CD4-positive, alpha-beta T cell (primary cell): ENCODE measurements at regions not wholly inside any gene's neighbourhood (a gene's known extent, or its start where the extent isn't known, plus 50 kb on each side); places are given as distances from the start of the nearest gene placed in this dataset.
"Not testable (repeated sequence)": the region's sequence is repeated elsewhere in the genome, so short reads cannot be mapped to it uniquely, and the experiment has no call there.

Source experiments
- ATAC-seq: fragments of 200-7000 bp; cut with Tn5 transposase; one replicate; pipeline ENCODE4 v1.10.0; 2022; ENCODE audit warnings: mild to moderate bottlenecking; ENCODE audit not compliant: poor library complexity
- CTCF ChIA-PET: fragments of 350-600 bp; sonication (Branson Sonifier 250); formaldehyde crosslinking; loops from one replicate; lab custom pipeline; 2021; ENCODE audit warnings: antibody characterized with exemption, inconsistent platforms; lab: Charles Lee
- POLR2A ChIA-PET: fragments of 350-600 bp; sonication (Branson Sonifier 250); formaldehyde crosslinking; loops from one replicate; lab custom pipeline; 2021; ENCODE audit warnings: antibody characterized with exemption, inconsistent platforms; lab: Charles Lee
- DNase-seq, 14 experiments: peaks; one replicate each; pipeline ENCODE4 v3.0.0-alpha.2; 2013 to 2020; ENCODE audit warnings: mixed read lengths in 2 of 14
- H3K27ac ChIP-seq, 2 donors: one replicate each; pipeline versions ENCODE4 v1.5.1 to v1.7.0; 2013; ENCODE audit warnings: low read length in 2 of 2, low read depth in 1 of 2, mild to moderate bottlenecking in 1 of 2
- H3K27me3 ChIP-seq, 2 experiments: 1 replicate in 1 of 2; 2 replicates in 1 of 2; pipeline versions ENCODE4 v1.6.1 to v1.7.0; 2013; ENCODE audit warnings: low read length in 2 of 2, control low read depth in 1 of 2, mild to moderate bottlenecking in 1 of 2, moderate library complexity in 1 of 2; ENCODE audit not compliant: insufficient read depth in 2 of 2, control insufficient read depth in 1 of 2
- H3K36me3 ChIP-seq: one replicate; pipeline ENCODE4 v1.6.1; 2013; ENCODE audit warnings: low read length, control low read depth; ENCODE audit not compliant: insufficient read depth
- H3K4me1 ChIP-seq: one replicate; pipeline ENCODE4 v1.6.1; 2013; ENCODE audit warnings: low read length, control low read depth; ENCODE audit not compliant: insufficient read depth
- H3K4me3 ChIP-seq: one replicate; pipeline ENCODE4 v1.5.1; 2013; ENCODE audit warnings: mild to moderate bottlenecking, low read length, moderate library complexity
- H3K9me3 ChIP-seq, 2 experiments: 1 replicate in 1 of 2; 2 replicates in 1 of 2; pipeline versions ENCODE4 v1.6.1 to v1.7.0; 2013; ENCODE audit warnings: low read length in 2 of 2, mild to moderate bottlenecking in 2 of 2, control low read depth in 1 of 2, moderate library complexity in 1 of 2; ENCODE audit not compliant: control insufficient read depth in 1 of 2, insufficient read depth in 1 of 2
- H3K27ac Mint-ChIP-seq: one replicate; pipeline ENCODE4 v1.8.0; 2020; ENCODE audit warnings: mixed read lengths
- H3K27me3 Mint-ChIP-seq: one replicate; pipeline ENCODE4 v1.8.0; 2021; ENCODE audit warnings: mixed read lengths
- H3K36me3 Mint-ChIP-seq: one replicate; pipeline ENCODE4 v1.8.0; 2021; ENCODE audit warnings: low read depth, mixed read lengths
- H3K4me1 Mint-ChIP-seq: one replicate; pipeline ENCODE4 v1.8.0; 2021; ENCODE audit warnings: low read depth, mixed read lengths
- H3K4me3 Mint-ChIP-seq: one replicate; pipeline ENCODE4 v1.8.0; 2020; ENCODE audit warnings: mild to moderate bottlenecking, mixed read lengths
- H3K9me3 Mint-ChIP-seq: one replicate; pipeline ENCODE4 v1.8.0; 2020; ENCODE audit warnings: mixed read lengths
- intact Hi-C, 2 experiments: fragments of 100-400 bp; cut with DNase I in 1 of 2; cut with micrococcal nuclease in 1 of 2; formaldehyde crosslinking; loops; one replicate each; pipeline versions ENCODE4 v1.15.1 to v1.9.0; 2023 to 2025; cut with DNase I, micrococcal nuclease
- TF ChIP-seq, protein P1 (sequence below): fragments of 200-600 bp; IDR thresholded peaks from one replicate; pipeline ENCODE4 v1.8.0; 2022; ENCODE audit warnings: antibody characterized with exemption, mild to moderate bottlenecking

GRCh38 chr7:93711926-93712325 is 137.4 kb upstream of the CALCR start:
- intact Hi-C loops, result no loop called here

DNA sequence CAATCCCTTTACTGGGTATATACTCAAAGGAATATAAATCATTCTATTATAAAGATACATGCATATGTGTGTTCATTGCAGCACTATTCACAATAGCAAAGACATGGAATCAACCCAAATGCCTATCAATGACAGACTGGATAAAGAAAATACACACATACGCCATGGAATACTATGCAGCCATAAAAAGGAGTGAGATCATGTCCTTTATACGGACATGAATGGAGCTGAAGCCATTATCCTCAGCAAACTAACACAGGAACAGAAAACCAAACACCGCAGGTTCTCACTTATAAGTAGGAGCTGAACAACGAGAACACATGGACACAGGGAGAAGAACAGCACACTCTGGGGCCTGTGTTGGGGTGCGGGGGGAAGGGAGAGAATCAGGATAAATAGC is 133.7 kb upstream of the CALCR start:
- H3K9me3 ChIP-seq, H3K4me3 Mint-ChIP-seq, CTCF ChIA-PET, H3K36me3 ChIP-seq, H3K4me1 ChIP-seq, H3K9me3 Mint-ChIP-seq, H3K36me3 Mint-ChIP-seq, H3K27ac Mint-ChIP-seq, H3K27me3 Mint-ChIP-seq, DNase-seq, POLR2A ChIA-PET, H3K4me3 ChIP-seq, H3K27me3 ChIP-seq, H3K4me1 Mint-ChIP-seq, H3K27ac ChIP-seq, intact Hi-C loops, ATAC-seq: not testable (repeated sequence)

More at GRCh38 chr7:93711926-93712325, 137.4 kb upstream of the CALCR start:
- Histone ChIP-seq H3K27ac (no peak overlapping the region), H3K4me1 (no peaks in the 10 kb centered on the region), H3K4me3 (no peak overlapping the region), H3K36me3 (no peaks in the 10 kb centered on the region), H3K27me3 (no peaks in the 10 kb centered on the region), H3K9me3 (no peaks in the 10 kb centered on the region)
- Mint-ChIP-seq H3K9me3 (peaks cover 3% of the 10 kb centered on the region), H3K27me3 (peaks cover 5% of the 10 kb centered on the region), H3K36me3 (no peaks in the 10 kb centered on the region), H3K4me1 (no peaks in the 10 kb centered on the region), H3K4me3 (no peak overlapping the region), H3K27ac (no peak overlapping the region)
- TF ChIP-seq, protein P1, sequence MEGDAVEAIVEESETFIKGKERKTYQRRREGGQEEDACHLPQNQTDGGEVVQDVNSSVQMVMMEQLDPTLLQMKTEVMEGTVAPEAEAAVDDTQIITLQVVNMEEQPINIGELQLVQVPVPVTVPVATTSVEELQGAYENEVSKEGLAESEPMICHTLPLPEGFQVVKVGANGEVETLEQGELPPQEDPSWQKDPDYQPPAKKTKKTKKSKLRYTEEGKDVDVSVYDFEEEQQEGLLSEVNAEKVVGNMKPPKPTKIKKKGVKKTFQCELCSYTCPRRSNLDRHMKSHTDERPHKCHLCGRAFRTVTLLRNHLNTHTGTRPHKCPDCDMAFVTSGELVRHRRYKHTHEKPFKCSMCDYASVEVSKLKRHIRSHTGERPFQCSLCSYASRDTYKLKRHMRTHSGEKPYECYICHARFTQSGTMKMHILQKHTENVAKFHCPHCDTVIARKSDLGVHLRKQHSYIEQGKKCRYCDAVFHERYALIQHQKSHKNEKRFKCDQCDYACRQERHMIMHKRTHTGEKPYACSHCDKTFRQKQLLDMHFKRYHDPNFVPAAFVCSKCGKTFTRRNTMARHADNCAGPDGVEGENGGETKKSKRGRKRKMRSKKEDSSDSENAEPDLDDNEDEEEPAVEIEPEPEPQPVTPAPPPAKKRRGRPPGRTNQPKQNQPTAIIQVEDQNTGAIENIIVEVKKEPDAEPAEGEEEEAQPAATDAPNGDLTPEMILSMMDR, result no peak
- ChIA-PET CTCF (no interaction called here), POLR2A (no interaction called here)
- ATAC-seq, result no peak
- no peak for DNase-seq

- no peaks in the 10 kb centered on the region for H3K27me3 Mint-ChIP-seq
- ATAC-seq, result no peak
- POLR2A ChIA-PET, result no interaction called here
Measured at GRCh38 chr7:93707249-93707648, 132.7 kb upstream of the CALCR start.

DNA sequence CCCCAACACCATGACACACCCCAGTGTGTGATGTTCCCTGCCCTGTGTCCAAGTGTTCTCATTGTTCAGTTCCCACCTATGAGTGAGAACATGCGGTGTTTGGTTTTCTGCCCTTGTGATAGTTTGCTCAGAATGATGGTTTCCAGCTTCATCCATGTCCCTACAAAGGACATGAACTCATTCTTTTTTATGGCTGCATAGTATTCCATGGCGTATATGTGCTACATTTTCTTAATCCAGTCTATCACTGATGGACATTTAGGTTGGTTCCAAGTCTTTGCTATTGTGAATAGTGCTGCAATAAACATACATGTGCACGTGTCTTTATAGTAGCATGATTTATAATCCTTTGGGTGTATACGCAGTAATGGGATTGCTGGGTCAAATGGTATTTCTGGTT is 131.6 kb upstream of the CALCR start:
- H3K27me3 Mint-ChIP-seq, H3K4me3 Mint-ChIP-seq, POLR2A ChIA-PET, DNase-seq, H3K9me3 ChIP-seq, H3K9me3 Mint-ChIP-seq, CTCF ChIA-PET, H3K4me1 ChIP-seq, ATAC-seq, H3K36me3 Mint-ChIP-seq, H3K36me3 ChIP-seq, H3K27me3 ChIP-seq, H3K27ac Mint-ChIP-seq, H3K4me1 Mint-ChIP-seq, H3K27ac ChIP-seq, H3K4me3 ChIP-seq, intact Hi-C loops: not testable (repeated sequence)

More at GRCh38 chr7:93707249-93707648, 132.7 kb upstream of the CALCR start:
- Mint-ChIP-seq H3K4me1 (no peaks in the 10 kb centered on the region), H3K27ac (no peak overlapping the region), H3K4me3 (no peak overlapping the region), H3K36me3 (no peaks in the 10 kb centered on the region), H3K9me3 (peaks cover 5% of the 10 kb centered on the region)
- Histone ChIP-seq H3K4me1 (no peaks in the 10 kb centered on the region), H3K9me3 (no peaks in the 10 kb centered on the region), H3K4me3 (no peak overlapping the region), H3K27ac (no peak overlapping the region), H3K36me3 (no peaks in the 10 kb centered on the region), H3K27me3 (no peaks in the 10 kb centered on the region)
- TF ChIP-seq, protein P1, result no peak
- intact Hi-C loops, result no loop called here
- CTCF ChIA-PET, result no interaction called here
- DNase-seq, result no peak
